Liver (tissue), 8 donors: ENCODE measurements at regions not wholly inside any gene's neighbourhood (a gene's known extent, or its start where the extent isn't known, plus 50 kb on each side); places are given as distances from the start of the nearest gene placed in this dataset.

Source experiments
- DNase-seq: peaks from one replicate; pipeline ENCODE4 v3.0.0-alpha.2; 2017; ENCODE audit warnings: low spot score
- H3K27ac ChIP-seq, 2 donors: one replicate each; pipeline ENCODE4 v1.7.0; 2013; ENCODE audit warnings: inconsistent platforms in 2 of 2, low read length in 2 of 2, control low read depth in 1 of 2, low read depth in 1 of 2, mild to moderate bottlenecking in 1 of 2
- H3K27me3 ChIP-seq, 4 donors: one replicate each; pipeline versions ENCODE4 v1.6.1 to v1.7.0; 2013; ENCODE audit warnings: low read length in 3 of 4, inconsistent platforms in 1 of 4, mild to moderate bottlenecking in 1 of 4, moderate library complexity in 1 of 4; ENCODE audit not compliant: control insufficient read depth in 4 of 4, insufficient read depth in 4 of 4
- H3K36me3 ChIP-seq, 4 donors: one replicate each; pipeline versions ENCODE4 v1.6.1 to v1.7.0; 2013; ENCODE audit warnings: low read length in 3 of 4, mild to moderate bottlenecking in 3 of 4, low read depth in 1 of 4, moderate library complexity in 1 of 4; ENCODE audit not compliant: control insufficient read depth in 4 of 4, insufficient read depth in 3 of 4
- H3K4me1 ChIP-seq, 4 donors: one replicate each; pipeline versions ENCODE4 v1.6.1 to v1.7.0; 2013; ENCODE audit warnings: low read length in 3 of 4, mild to moderate bottlenecking in 3 of 4, moderate library complexity in 1 of 4; ENCODE audit not compliant: control insufficient read depth in 4 of 4, insufficient read depth in 4 of 4
- H3K4me3 ChIP-seq, 3 donors: one replicate each; pipeline versions ENCODE4 v1.6.1 to v1.7.0; 2013; ENCODE audit warnings: low read length in 3 of 3, control low read depth in 1 of 3, low read depth in 1 of 3, mild to moderate bottlenecking in 1 of 3
- H3K9ac ChIP-seq, 2 donors: one replicate each; pipeline ENCODE4 v1.7.0; 2013; ENCODE audit warnings: low read length in 2 of 2, mild to moderate bottlenecking in 2 of 2, moderate library complexity in 2 of 2, control low read depth in 1 of 2, low read depth in 1 of 2
- H3K9me3 ChIP-seq, 4 donors: one replicate each; pipeline versions ENCODE4 v1.6.1 to v1.7.0; 2013; ENCODE audit warnings: low read length in 3 of 4; ENCODE audit not compliant: control insufficient read depth in 4 of 4
- FOXA2 ChIP-seq: IDR thresholded peaks from 2 replicates; pipeline ENCODE4 v1.6.1; 2016; ENCODE audit warnings: antibody characterized with exemption
- GABPA ChIP-seq, 2 donors: IDR thresholded peaks in 1 of 2; conservative IDR thresholded peaks in 1 of 2; 2 replicates each; pipeline ENCODE4 v1.6.1; 2016; ENCODE audit warnings: antibody characterized with exemption in 2 of 2, mild to moderate bottlenecking in 1 of 2, moderate library complexity in 1 of 2
- HNF4A ChIP-seq, 2 donors: conservative IDR thresholded peaks; 2 replicates each; pipeline ENCODE4 v1.6.1; 2016; ENCODE audit warnings: antibody characterized with exemption in 2 of 2, mild to moderate bottlenecking in 2 of 2
- RXRA ChIP-seq, 2 donors: IDR thresholded peaks; 2 replicates each; pipeline ENCODE4 v1.6.1; 2017 to 2018; ENCODE audit warnings: antibody characterized with exemption in 2 of 2, mild to moderate bottlenecking in 1 of 2
- SP1 ChIP-seq: IDR thresholded peaks from 2 replicates; pipeline ENCODE4 v1.6.1; 2018; ENCODE audit warnings: antibody characterized with exemption, mild to moderate bottlenecking
- TAF1 ChIP-seq: conservative IDR thresholded peaks from 2 replicates; pipeline ENCODE4 v1.6.1; 2016; ENCODE audit warnings: antibody characterized with exemption, mild to moderate bottlenecking
- YY1 ChIP-seq: IDR thresholded peaks from 2 replicates; pipeline ENCODE4 v1.6.1; 2016; ENCODE audit warnings: antibody characterized with exemption, mild to moderate bottlenecking
- WGBS: extraction: QIAGEN DNeasy Blood & Tissue Kit; methylation state at CpG from one replicate; pipeline ENCODE4 v1.1.7; 2013; 5-methylcytosine and 5-hydroxymethylcytosine counted together
- TF ChIP-seq, protein P1 (sequence below): IDR thresholded peaks from 2 replicates; pipeline ENCODE4 v1.6.1; 2016; ENCODE audit warnings: antibody characterized with exemption, mild to moderate bottlenecking
- TF ChIP-seq, protein P2 (sequence below): fragments of 150-350 bp; IDR thresholded peaks from 2 replicates; pipeline ENCODE4 v1.5.1; 2017; ENCODE audit warnings: improper control_type of control experiment, low read depth, low read length; ENCODE audit not compliant: missing input control
- TF ChIP-seq, protein P3 (sequence below): IDR thresholded peaks from 2 replicates; pipeline ENCODE4 v1.6.1; 2016; ENCODE audit warnings: antibody characterized with exemption
- TF ChIP-seq, protein P4 (sequence below): IDR thresholded peaks from 2 replicates; pipeline ENCODE4 v1.6.1; 2016; ENCODE audit warnings: antibody characterized with exemption
- donor health status: healthy.
- donor health status: healthy.
- donor health status: healthy.
- donor health status: healthy.
- donor health status: healthy.

DNA sequence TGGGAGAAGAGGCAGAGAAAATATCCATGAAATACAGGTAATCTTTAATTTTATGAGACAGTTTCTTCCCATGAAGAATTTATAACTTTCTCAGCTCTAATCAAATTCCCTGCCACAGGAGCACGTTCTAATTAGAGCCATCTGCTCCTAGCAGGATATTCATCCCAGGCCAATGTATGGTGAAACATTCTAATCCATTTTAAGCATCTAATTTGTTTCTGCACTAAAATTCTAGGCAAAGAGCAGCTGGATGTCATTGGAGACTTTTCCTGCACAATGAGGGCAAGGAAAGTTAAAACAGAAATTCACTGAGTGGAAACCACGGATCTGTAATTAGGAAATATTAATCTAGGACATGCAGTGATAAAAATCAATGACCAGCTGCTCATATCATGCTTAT, 107.7 kb upstream of the ZFP42 start (continued):
- TF ChIP-seq, protein P1, sequence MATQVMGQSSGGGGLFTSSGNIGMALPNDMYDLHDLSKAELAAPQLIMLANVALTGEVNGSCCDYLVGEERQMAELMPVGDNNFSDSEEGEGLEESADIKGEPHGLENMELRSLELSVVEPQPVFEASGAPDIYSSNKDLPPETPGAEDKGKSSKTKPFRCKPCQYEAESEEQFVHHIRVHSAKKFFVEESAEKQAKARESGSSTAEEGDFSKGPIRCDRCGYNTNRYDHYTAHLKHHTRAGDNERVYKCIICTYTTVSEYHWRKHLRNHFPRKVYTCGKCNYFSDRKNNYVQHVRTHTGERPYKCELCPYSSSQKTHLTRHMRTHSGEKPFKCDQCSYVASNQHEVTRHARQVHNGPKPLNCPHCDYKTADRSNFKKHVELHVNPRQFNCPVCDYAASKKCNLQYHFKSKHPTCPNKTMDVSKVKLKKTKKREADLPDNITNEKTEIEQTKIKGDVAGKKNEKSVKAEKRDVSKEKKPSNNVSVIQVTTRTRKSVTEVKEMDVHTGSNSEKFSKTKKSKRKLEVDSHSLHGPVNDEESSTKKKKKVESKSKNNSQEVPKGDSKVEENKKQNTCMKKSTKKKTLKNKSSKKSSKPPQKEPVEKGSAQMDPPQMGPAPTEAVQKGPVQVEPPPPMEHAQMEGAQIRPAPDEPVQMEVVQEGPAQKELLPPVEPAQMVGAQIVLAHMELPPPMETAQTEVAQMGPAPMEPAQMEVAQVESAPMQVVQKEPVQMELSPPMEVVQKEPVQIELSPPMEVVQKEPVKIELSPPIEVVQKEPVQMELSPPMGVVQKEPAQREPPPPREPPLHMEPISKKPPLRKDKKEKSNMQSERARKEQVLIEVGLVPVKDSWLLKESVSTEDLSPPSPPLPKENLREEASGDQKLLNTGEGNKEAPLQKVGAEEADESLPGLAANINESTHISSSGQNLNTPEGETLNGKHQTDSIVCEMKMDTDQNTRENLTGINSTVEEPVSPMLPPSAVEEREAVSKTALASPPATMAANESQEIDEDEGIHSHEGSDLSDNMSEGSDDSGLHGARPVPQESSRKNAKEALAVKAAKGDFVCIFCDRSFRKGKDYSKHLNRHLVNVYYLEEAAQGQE, result no peak
- TF ChIP-seq, protein P2, sequence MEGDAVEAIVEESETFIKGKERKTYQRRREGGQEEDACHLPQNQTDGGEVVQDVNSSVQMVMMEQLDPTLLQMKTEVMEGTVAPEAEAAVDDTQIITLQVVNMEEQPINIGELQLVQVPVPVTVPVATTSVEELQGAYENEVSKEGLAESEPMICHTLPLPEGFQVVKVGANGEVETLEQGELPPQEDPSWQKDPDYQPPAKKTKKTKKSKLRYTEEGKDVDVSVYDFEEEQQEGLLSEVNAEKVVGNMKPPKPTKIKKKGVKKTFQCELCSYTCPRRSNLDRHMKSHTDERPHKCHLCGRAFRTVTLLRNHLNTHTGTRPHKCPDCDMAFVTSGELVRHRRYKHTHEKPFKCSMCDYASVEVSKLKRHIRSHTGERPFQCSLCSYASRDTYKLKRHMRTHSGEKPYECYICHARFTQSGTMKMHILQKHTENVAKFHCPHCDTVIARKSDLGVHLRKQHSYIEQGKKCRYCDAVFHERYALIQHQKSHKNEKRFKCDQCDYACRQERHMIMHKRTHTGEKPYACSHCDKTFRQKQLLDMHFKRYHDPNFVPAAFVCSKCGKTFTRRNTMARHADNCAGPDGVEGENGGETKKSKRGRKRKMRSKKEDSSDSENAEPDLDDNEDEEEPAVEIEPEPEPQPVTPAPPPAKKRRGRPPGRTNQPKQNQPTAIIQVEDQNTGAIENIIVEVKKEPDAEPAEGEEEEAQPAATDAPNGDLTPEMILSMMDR, result no peak

DNA sequence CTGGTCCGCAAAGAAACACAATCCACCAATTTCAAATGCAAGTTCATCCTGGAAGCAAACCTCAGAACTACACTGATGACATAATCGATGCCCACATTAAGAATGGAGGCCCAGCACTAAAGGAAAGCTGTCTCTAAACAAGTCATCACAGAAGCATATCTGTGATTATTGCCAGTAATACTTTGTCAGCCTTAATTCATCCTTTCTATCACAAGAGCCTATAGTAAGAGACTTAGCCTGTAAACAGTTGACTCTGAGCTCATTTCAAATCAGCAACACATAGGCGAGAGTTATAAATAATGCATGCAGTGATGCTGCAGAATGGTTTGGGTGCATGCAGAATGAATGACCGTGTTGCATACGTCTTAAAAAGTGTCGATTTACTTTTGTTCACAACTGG, 105.9 kb upstream of the ZFP42 start:
- peaks cover 0 to 8% (median 0%) of the 10 kb centered on the region in 4 donors for H3K27me3 ChIP-seq
- H3K4me1 ChIP-seq, result no peaks in the 10 kb centered on the region
- H3K27ac ChIP-seq, result no peak overlapping the region
- H3K9ac ChIP-seq, result no peak overlapping the region
- peaks cover 0 to 4% (median under 1%) of the 10 kb centered on the region in 4 donors for H3K9me3 ChIP-seq
- no peak overlapping the region for H3K4me3 ChIP-seq
- no peaks in the 10 kb centered on the region for H3K36me3 ChIP-seq
- DNase-seq, result no peak
- WGBS, result 82% methylated on average over 6 of the region's 6 CpGs
- TF ChIP-seq FOXA2 (no peak), GABPA (IDR thresholded peaks at IDR 0.05 in 1 of 2, conservative IDR thresholded peaks at IDR 0.05 in 1 of 2) (no peak), HNF4A (conservative IDR thresholded peaks at IDR 0.05) (no peak), TAF1 (no peak), YY1 (no peak), RXRA (IDR thresholded peaks at IDR 0.05) (no peak), SP1 (no peak)
- TF ChIP-seq, protein P3, sequence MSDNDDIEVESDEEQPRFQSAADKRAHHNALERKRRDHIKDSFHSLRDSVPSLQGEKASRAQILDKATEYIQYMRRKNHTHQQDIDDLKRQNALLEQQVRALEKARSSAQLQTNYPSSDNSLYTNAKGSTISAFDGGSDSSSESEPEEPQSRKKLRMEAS, result no peak
- TF ChIP-seq, protein P1, result no peak
- TF ChIP-seq, protein P4, sequence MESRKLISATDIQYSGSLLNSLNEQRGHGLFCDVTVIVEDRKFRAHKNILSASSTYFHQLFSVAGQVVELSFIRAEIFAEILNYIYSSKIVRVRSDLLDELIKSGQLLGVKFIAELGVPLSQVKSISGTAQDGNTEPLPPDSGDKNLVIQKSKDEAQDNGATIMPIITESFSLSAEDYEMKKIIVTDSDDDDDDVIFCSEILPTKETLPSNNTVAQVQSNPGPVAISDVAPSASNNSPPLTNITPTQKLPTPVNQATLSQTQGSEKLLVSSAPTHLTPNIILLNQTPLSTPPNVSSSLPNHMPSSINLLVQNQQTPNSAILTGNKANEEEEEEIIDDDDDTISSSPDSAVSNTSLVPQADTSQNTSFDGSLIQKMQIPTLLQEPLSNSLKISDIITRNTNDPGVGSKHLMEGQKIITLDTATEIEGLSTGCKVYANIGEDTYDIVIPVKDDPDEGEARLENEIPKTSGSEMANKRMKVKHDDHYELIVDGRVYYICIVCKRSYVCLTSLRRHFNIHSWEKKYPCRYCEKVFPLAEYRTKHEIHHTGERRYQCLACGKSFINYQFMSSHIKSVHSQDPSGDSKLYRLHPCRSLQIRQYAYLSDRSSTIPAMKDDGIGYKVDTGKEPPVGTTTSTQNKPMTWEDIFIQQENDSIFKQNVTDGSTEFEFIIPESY, result no peak
